HCT116 (cell line): ENCODE measurements at regions not wholly inside any gene's neighbourhood (a gene's known extent, or its start where the extent isn't known, plus 50 kb on each side); places are given as distances from the start of the nearest gene placed in this dataset.

Source experiments
- CTCF ChIP-seq, 3 experiments: fragments of 200-600 bp in 1 of 3; sonication (generic) in 1 of 3; IDR thresholded peaks in 2 of 3; conservative IDR thresholded peaks in 1 of 3; 2 replicates each; pipeline ENCODE4 v1.5.1; 2012 to 2017; ENCODE audit warnings: low read depth in 2 of 3, low read length in 2 of 3, antibody characterized with exemption in 1 of 3, borderline replicate concordance in 1 of 3, control low read depth in 1 of 3, mild to moderate bottlenecking in 1 of 3, mixed read lengths in 1 of 3, mixed run types in 1 of 3, moderate library complexity in 1 of 3; ENCODE audit not compliant: insufficient read depth in 1 of 3
- POLR2A ChIP-seq: IDR thresholded peaks from 2 replicates; pipeline ENCODE4 v1.7.0; 2011; ENCODE audit warnings: borderline replicate concordance; ENCODE audit not compliant: insufficient read depth, insufficient read length; ENCODE audit errors: extremely low read depth

GRCh38 chr20:24859539-24859938, 89.5 kb upstream of the CST7 start:
- TF ChIP-seq CTCF (IDR thresholded peaks at IDR 0.05 in 2 of 3, conservative IDR thresholded peaks at IDR 0.05 in 1 of 3; ENCODE audit: borderline replicate concordance in 1 of 3, insufficient read depth in 1 of 3, low read depth in 2 of 3, low read length in 2 of 3) (no peak), POLR2A (no peak)
